ENCODE measurements at regions not wholly inside any gene's neighbourhood (a gene's known extent, or its start where the extent isn't known, plus 50 kb on each side); places are given as distances from the start of the nearest gene placed in this dataset.

DNA sequence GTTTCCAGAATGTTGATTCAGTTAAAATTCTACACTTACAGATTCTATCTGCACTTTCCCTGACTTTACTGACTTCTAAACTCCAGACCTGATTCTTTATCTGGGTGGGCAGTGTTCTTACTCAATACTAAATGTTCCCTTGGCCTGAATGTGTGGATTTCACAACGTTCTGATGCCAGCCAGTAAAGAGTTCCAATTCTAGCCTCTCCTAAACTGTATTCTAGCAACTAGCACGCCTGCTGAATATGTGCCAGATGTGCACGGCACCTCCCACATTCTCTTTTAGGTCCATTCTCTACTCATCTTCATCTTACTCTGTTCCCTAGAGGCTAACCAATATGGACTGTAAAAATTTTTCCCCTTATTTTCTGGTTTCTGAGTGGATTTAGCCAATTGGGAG, 479.5 kb upstream of the AGTR1 start:
- DNase-seq (ENCODE audit: low read depth, low spot score), result no peak

GRCh38 chr3:148219999-148220398, 477.7 kb upstream of the AGTR1 start:
- DNase-seq (ENCODE audit: low read depth, low spot score), result no peak

GRCh38 chr3:148221303-148221702, 476.4 kb upstream of the AGTR1 start:
- DNase-seq (ENCODE audit: low read depth, low spot score), result no peak

GRCh38 chr3:148223266-148223665, 474.4 kb upstream of the AGTR1 start:
- DNase-seq (ENCODE audit: low read depth, low spot score), result no peak

DNA sequence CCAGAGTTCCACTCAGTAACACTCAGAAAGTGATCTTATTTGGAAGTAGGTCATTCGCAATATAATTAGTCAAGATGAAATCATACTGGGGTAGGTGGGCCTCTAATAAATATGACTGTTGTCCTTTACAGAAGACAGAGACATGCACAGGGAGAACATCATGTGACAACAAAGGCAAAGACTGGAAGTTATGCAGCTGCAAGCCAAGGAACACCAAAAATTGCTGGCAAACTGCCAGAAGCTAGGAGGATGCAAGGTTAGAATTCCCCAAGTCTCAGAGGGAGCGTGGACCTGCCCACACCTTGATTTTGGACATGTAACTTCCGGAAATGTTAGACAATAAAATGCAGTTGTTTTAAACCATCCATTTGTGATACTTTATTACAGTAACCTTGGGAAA, 471.5 kb upstream of the AGTR1 start:
- no peak for DNase-seq (ENCODE audit: low read depth, low spot score)

DNA sequence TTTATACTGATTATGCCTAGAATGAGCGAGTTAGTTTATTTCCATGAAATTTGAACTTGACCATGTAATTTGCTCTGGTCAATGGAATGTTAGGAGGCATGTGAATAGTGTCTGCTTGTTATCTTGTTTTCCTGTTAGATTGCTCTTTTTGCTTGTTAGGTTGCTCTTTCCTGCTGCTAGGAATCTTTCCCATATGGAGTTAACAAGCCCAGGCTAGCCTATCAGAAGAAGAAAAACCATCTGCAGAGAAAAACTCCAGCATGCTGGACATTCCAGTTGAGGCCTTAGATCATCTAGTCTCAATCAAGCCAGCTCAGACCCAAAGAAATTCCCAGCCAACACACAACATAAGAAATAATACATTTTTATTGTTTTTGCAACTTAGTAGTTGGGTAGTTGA, 470.2 kb upstream of the AGTR1 start:
- peak; percentile 2 for DNase-seq (ENCODE audit: low read depth, low spot score)

GRCh38 chr3:148229107-148229506, 468.6 kb upstream of the AGTR1 start:
- no peak for DNase-seq (ENCODE audit: low read depth, low spot score)

DNA sequence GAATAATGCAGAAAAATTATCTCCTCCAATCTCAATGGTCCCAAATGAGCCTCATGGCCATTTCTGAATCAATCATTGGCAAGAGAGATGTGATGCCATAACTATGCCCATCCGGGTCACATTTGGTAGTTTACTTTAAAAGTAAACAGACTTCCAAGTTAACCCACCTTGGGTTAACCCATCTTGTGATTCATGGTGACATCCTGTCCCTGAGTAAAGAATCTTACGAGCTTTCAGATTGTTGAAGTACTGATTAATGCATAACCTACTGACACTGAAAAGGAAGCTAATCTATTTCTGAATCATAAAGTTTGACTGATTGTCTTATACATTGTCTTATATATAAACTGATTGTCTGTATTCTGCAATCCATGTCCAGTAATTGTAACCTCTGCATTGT, 467.2 kb upstream of the AGTR1 start:
- no peak for DNase-seq (ENCODE audit: low read depth, low spot score)

- no peak for DNase-seq (ENCODE audit: low read depth, low spot score)
Observed at GRCh38 chr3:148232389-148232788, 465.3 kb upstream of the AGTR1 start.

DNA sequence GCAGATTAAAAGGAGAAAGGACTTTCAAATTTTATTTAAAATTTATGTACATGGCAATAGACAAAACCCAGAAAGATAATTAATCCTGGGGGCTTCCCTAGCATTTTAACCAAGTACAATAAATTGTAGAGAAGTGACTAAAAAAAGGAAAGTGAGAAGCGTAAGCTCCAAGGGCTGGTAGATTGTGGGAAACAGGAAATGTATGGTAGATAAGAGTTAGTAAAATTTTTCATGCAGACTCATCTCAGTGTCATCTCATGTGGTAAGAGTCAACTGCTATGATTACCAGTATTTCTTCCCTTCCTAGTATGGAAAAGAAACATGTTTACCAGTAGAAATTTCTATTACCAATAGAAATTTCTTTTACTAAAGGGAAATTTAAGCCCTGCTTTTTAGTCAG, 464.3 kb upstream of the AGTR1 start:
- no peak for DNase-seq (ENCODE audit: low read depth, low spot score)

- no peak for DNase-seq (ENCODE audit: low read depth, low spot score)
Observed at GRCh38 chr3:148234536-148234935, 463.2 kb upstream of the AGTR1 start.

GRCh38 chr3:148235566-148235965, 462.1 kb upstream of the AGTR1 start:
- no peak for DNase-seq (ENCODE audit: low read depth, low spot score)

- DNase-seq (ENCODE audit: low read depth, low spot score), result no peak
Observed at GRCh38 chr3:148238421-148238821, 459.3 kb upstream of the AGTR1 start.

- no peak for DNase-seq (ENCODE audit: low read depth, low spot score)
Observed at GRCh38 chr3:148240351-148240750, 457.4 kb upstream of the AGTR1 start.

GRCh38 chr3:148243609-148244008, 454.1 kb upstream of the AGTR1 start:
- DNase-seq (ENCODE audit: low read depth, low spot score), result no peak

DNA sequence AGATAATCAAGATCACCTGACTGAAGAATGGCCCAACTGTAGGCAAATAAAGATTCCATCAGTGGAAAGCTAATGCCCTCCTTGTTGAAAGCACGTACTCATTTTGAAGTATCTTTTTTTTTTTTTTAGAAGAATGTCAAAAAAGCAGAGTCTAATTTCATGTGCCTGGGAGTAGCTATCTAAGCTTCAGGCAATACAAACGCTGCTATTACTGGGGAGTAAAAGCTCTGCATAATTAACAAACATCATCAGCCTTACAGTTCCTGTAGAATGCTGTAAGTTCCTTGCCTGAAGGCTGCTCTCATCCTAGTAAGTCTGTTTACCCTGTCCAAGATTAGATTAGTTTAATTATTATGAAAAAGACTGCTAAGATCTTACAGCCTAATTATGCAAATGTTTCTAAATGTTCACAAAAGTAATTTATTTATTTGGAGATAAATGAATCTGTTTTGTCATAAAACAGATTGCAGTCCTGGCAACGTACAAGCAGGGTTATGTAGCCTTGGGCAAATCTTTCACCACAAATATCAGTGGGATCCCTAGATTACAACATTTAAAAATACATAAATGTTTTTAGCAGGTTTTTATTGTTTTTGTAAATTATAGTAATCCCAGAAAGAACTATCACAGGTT, 451.3 kb upstream of the AGTR1 start:
- no peak for DNase-seq (ENCODE audit: low read depth, low spot score)

DNA sequence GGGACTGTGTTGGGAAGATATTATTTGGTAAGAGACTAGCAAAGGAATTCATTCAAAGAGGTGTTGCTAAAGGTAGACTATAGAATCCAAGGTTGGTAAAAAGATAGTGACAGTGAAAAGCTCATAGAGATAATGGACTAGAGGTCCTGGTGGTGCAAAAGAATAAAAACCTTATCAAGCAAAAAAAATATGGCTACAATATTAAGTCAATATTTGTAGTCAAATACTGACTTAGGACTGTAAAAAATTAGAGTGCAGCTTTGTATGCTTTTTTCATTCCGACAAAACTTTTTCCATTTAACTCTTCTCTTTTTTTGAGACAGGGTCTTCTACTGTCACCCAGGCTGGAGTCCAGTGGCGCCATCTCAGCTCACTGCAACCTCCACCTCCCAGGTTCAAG, 444.0 kb upstream of the AGTR1 start:
- no peak for DNase-seq (ENCODE audit: low read depth, low spot score)

GRCh38 chr3:148254402-148254801, 443.3 kb upstream of the AGTR1 start:
- no peak for DNase-seq (ENCODE audit: low read depth, low spot score)

DNA sequence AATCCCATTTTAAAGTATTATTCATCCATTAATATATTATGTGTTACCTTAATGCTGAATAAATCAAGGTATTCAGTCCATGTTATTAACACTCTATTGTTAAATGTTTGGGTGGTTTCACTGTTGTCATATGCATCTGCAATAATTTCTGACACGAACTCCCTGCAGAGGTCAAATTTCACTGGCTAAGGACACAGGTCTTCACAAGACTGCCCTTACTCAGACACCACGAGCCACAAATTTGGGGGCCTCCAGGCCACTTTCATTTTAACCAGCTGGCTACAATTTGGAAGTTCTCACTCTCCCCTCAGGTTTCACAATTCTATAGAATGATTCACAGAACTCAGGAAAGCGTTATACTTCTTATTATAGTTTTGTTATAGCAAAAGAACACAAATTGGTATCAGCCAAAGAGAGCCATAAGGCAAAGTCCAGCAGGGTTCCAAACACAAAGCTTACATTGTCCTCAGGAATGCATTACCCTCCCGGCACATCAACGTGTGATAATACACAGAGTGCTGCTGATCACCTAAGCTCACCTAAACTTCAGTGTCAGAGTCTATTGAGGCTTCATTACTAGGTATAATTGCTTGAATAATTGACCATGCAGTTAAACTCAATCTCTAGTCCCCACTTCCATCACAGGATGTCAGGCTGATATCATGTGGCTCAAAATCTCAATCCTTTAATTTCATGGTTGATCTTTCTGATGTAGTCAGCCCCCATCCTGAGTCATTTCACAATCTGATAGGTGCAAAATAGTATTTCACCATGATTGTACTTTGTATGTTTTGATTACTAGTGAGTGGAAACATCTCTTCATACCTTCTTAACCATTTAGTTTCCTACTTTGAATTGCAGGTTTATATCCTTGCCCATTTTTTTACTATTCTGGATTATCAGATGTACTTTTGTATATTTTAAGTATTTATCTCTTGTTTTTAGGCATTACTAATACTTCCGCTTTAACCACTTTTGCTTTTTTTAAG, 441.4 kb upstream of the AGTR1 start:
- no peak for DNase-seq (ENCODE audit: low read depth, low spot score)

GRCh38 chr3:148262980-148263379, 434.7 kb upstream of the AGTR1 start:
- no peak for DNase-seq (ENCODE audit: low read depth, low spot score)

- DNase-seq (ENCODE audit: low read depth, low spot score), result no peak
Observed at GRCh38 chr3:148265841-148266240, 431.9 kb upstream of the AGTR1 start.

- no peak for DNase-seq (ENCODE audit: low read depth, low spot score)
Observed at GRCh38 chr3:148266341-148266740, 431.4 kb upstream of the AGTR1 start.

DNA sequence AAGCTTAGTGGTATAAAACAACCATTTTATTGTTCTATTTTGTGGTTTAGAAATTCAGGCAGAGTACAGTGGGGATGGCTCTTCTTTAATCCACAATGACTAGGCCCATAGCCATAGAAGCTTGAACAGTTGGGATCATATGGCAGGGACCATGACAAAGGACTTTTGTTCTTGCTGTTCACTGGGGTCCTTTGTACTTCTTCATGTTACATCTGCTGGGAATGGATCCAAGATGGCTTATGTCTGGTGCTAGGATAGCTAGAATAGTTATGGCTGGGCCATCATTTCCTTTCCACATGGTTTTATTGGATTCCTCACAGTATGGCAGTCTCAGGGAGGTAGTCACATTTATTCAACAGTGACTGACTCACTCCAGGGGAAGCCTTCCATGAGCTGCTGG, 427.9 kb upstream of the AGTR1 start:
- DNase-seq (ENCODE audit: low read depth, low spot score), result no peak

Data from ELF-1 (cell line).